OCI-LY3 (cell line): ENCODE measurements at regions not wholly inside any gene's neighbourhood (a gene's known extent, or its start where the extent isn't known, plus 50 kb on each side); places are given as distances from the start of the nearest gene placed in this dataset.

Experiments used
- H2AFZ ChIP-seq: fragments of 200-600, 300-600 bp; shearing (Covaris generic); 2 replicates; pipeline ENCODE4 v1.6.0; 2014; ENCODE audit warnings: antibody characterized with exemption, low read depth, low read length
- H3K27ac ChIP-seq: fragments of 200-600, 300-600 bp; sonication (generic); 2 replicates; pipeline ENCODE4 v1.5.1; 2014; ENCODE audit warnings: mild to moderate bottlenecking, low read length, moderate library complexity, mixed read lengths
- H3K27me3 ChIP-seq: fragments of 200-600, 300-600 bp; sonication (generic); 2 replicates; pipeline ENCODE4 v1.6.1; 2014; ENCODE audit warnings: low read depth, low read length, mixed read lengths
- H3K36me3 ChIP-seq: fragments of 200-600, 300-600 bp; sonication (generic); replicated peaks from 2 replicates; pipeline ENCODE3; 2014; ENCODE audit warnings: low read depth, low read length, mixed read lengths
- H3K4me1 ChIP-seq: fragments of 300-600, 200-600 bp; sonication (generic); 2 replicates; pipeline ENCODE4 v1.6.1; 2014; ENCODE audit warnings: low read length, mixed read lengths
- H3K4me2 ChIP-seq: fragments of 200-600, 300-600 bp; sonication (generic); 2 replicates; pipeline ENCODE4 v1.6.1; 2014; ENCODE audit warnings: low read length, mixed read lengths
- H3K4me3 ChIP-seq: fragments of 300-600, 200-600 bp; sonication (generic); 2 replicates; pipeline ENCODE4 v1.5.1; 2014; ENCODE audit warnings: antibody characterized with exemption, mild to moderate bottlenecking, low read length, moderate library complexity
- H3K79me2 ChIP-seq: fragments of 300-600, 200-600 bp; shearing (Covaris generic); 2 replicates; pipeline ENCODE4 v1.6.1; 2014; ENCODE audit warnings: mild to moderate bottlenecking, low read length, mixed read lengths
- H3K9ac ChIP-seq: fragments of 300-600, 200-600 bp; shearing (Covaris generic); 2 replicates; pipeline ENCODE4 v1.6.0; 2014; ENCODE audit warnings: mild to moderate bottlenecking, low read length, moderate library complexity
- H3K9me3 ChIP-seq: fragments of 200-600, 300-600 bp; shearing (Covaris generic); 2 replicates; pipeline ENCODE4 v1.6.1; 2014; ENCODE audit warnings: low read length, mixed read lengths; ENCODE audit not compliant: insufficient read depth
- H4K20me1 ChIP-seq: fragments of 200-600, 300-600 bp; sonication (generic); 2 replicates; pipeline ENCODE4 v1.6.1; 2016; ENCODE audit warnings: low read length, mixed read lengths; ENCODE audit not compliant: insufficient read depth
- CTCF ChIP-seq: fragments of 200-600, 300-600 bp; sonication (generic); IDR thresholded peaks from 2 replicates; pipeline ENCODE4 v1.5.1; 2014; ENCODE audit warnings: antibody characterized with exemption, low read length, low read depth
- EZH2phosphoT487 ChIP-seq: fragments of 200-600 bp; shearing (Covaris generic); IDR thresholded peaks from 2 replicates; pipeline ENCODE4 v1.6.1; 2018; ENCODE audit warnings: antibody characterized with exemption, mixed run types, low read depth

GRCh38 chr11:79663017-79663416 is 222.2 kb upstream of the TENM4 start:
- Histone ChIP-seq H2AFZ (no peak overlapping the region), H3K27ac (no peak overlapping the region), H3K9me3 (no peaks in the 10 kb centered on the region), H3K79me2 (no peaks in the 10 kb centered on the region), H3K27me3 (no peaks in the 10 kb centered on the region), H3K4me2 (no peak overlapping the region), H3K36me3 (no peaks in the 10 kb centered on the region), H3K4me3 (no peak overlapping the region), H3K4me1 (peaks cover 4% of the 10 kb centered on the region; the same call in 1 of the 2 replicates), H3K9ac (no peak overlapping the region), H4K20me1 (no peaks in the 10 kb centered on the region)
- TF ChIP-seq CTCF: no peak
- TF ChIP-seq EZH2phosphoT487: no peak

DNA sequence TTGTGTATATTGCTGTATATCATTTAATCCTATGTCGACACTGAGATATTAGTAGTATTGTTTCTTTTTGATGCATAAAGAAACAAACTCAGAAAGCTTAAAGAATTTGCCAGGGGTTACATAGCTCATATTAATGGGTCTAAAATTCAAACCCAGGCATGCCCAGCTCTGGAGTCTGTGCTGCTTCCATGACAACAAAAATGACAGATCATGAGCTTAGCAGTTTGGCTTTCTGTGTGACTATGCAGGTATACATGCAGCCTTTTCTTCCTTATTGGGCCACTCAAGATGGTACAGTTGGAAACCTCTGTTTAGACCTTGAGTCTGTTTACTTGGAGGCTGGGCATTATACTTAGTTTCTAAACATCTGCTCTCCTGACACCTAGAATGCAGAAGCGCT is 220.5 kb upstream of the TENM4 start:
- Histone ChIP-seq H2AFZ (no peak overlapping the region), H3K9ac (no peak overlapping the region), H3K27me3 (no peaks in the 10 kb centered on the region), H3K4me3 (no peak overlapping the region), H3K79me2 (no peaks in the 10 kb centered on the region), H3K36me3 (no peaks in the 10 kb centered on the region), H3K9me3 (no peaks in the 10 kb centered on the region), H3K27ac (no peak overlapping the region), H3K4me1 (no peaks in the 10 kb centered on the region), H4K20me1 (no peaks in the 10 kb centered on the region), H3K4me2 (no peak overlapping the region)
- TF ChIP-seq EZH2phosphoT487 (no peak), CTCF (no peak)

DNA sequence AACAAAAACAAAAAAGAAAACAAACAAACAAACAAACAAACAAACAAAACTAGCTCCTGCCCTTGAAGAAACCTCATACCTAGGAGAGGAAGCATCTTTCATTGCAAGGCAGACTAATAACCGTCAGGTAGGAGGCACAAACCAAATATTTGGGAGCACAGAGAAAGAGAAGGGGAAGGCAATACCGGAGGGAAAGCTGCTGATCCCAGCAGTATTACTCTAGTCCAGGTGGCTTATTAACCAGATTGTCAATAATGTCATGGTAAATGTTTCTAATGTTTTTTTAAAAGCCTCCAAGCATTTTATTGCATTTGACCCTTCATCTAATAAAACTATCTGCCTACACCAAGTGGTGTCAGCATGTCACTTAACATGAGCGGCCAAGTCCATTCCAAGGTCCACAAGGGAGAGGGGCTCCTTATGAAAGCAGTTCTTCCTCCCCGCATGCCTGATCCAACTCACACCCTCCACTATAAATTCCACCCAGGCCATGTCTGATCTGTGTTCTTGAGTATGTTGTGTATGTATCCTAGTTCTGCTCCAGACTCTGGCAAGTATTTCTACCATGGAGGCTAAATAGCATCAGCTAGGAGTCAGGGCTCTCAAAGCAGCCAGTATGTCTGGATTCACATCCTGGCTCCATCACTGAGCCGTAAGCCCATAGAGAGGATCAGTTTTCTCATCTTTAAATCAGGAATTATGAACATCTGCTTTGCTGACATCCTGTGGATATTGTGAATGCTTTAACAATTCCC is 208.1 kb upstream of the TENM4 start:
- Histone ChIP-seq H3K36me3 (no peaks in the 10 kb centered on the region), H4K20me1 (no peaks in the 10 kb centered on the region), H3K9ac (no peak overlapping the region), H3K4me2 (no peak overlapping the region), H3K27ac (no peak overlapping the region), H2AFZ (no peak overlapping the region), H3K4me1 (peaks cover 4% of the 10 kb centered on the region), H3K79me2 (no peaks in the 10 kb centered on the region), H3K4me3 (no peak overlapping the region), H3K27me3 (no peaks in the 10 kb centered on the region), H3K9me3 (no peaks in the 10 kb centered on the region)
- TF ChIP-seq EZH2phosphoT487 (no peak), CTCF (no peak)

- Histone ChIP-seq H2AFZ (no peak overlapping the region), H3K4me3 (no peak overlapping the region), H3K9ac (no peak overlapping the region), H3K4me1 (peaks cover 4% of the 10 kb centered on the region), H4K20me1 (no peaks in the 10 kb centered on the region), H3K79me2 (no peaks in the 10 kb centered on the region), H3K9me3 (no peaks in the 10 kb centered on the region), H3K4me2 (no peak overlapping the region), H3K27me3 (no peaks in the 10 kb centered on the region), H3K27ac (no peak overlapping the region), H3K36me3 (no peaks in the 10 kb centered on the region)
- TF ChIP-seq EZH2phosphoT487 (no peak), CTCF (no peak)
Observed at GRCh38 chr11:79637219-79637618, 196.4 kb upstream of the TENM4 start.
